ENCODE measurements at regions not wholly inside any gene's neighbourhood (a gene's known extent, or its start where the extent isn't known, plus 50 kb on each side); places are given as distances from the start of the nearest gene placed in this dataset.
A peak's percentile ranks its signal among the peaks of the same experiment; 100 is the strongest.

DNA sequence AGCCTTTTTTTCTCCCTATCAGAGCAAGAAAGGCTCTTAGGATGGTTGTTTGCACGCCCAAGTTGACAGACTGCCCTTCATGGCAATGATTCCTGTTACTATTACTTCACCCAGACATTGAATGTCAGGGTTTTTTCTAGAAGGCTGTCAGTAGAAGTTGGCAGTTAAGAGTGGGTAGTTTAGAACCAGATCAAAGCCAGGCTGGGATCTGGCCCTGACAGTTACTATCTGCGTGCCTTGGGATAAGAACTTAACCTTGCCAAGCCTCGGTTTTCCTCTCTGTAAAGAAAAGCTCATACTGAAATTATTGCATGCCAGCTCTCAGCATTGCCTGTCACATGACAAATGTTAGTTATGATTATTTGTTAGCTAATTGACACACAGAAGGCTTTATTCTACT, 58.7 kb upstream of the PPP2R5A start:
- H3K79me2 ChIP-seq (ENCODE audit: low read length) = no peaks in the 10 kb centered on the region
- CTCF ChIA-PET = no interaction called here
- DNase-seq (no peak), ATAC-seq (no peak)
- no peak overlapping the region for H3K4me3 ChIP-seq (ENCODE audit: low read length)
- TF ChIP-seq CTCF (conservative IDR thresholded peaks at IDR 0.05; ENCODE audit: low read depth, low read length) (no peak), EZH2phosphoT487 (IDR thresholded peaks at IDR 0.05; ENCODE audit: borderline replicate concordance, low read length) (no peak), EZH2 (IDR thresholded peaks at IDR 0.05; ENCODE audit: low read length, unreplicated experiment) (no peak)
- H3K36me3 ChIP-seq (ENCODE audit: low read depth, low read length) = no peaks in the 10 kb centered on the region
- H3K9ac ChIP-seq (ENCODE audit: low read length) = no peak overlapping the region
- no peaks in the 10 kb centered on the region for H3K9me3 ChIP-seq (ENCODE audit: low read length)
- no peaks in the 10 kb centered on the region for H3F3A ChIP-seq (ENCODE audit: low read length, unreplicated experiment)
- H3K27ac ChIP-seq (ENCODE audit: low read length) = no peak overlapping the region
- POLR2A ChIA-PET (ENCODE audit: unreplicated experiment) = no interaction called here
- H3K4me1 ChIP-seq (ENCODE audit: insufficient read depth, low read length) = no peaks in the 10 kb centered on the region
- BruUV-seq (replicated peaks) = no TSS peak
- intact Hi-C loops (cut with micrococcal nuclease) = loop anchor here (5.0 kb wide), 1 partner anchor 139 kb away; no protein-coding TSS in a partner anchor
- no peaks in the 10 kb centered on the region for H4K20me1 ChIP-seq (ENCODE audit: low read length)
- no peak overlapping the region for H3K4me2 ChIP-seq (ENCODE audit: low read length)
- H3K27me3 ChIP-seq (ENCODE audit: low read length) = peaks cover 9% of the 10 kb centered on the region; the same call in 1 of the 2 replicates
- H2AFZ ChIP-seq (ENCODE audit: low read length) = no peak overlapping the region; the same call in 1 of the 2 replicates
- no peaks in the 10 kb centered on the region for H3K9me2 ChIP-seq (replicated peaks; ENCODE audit: low read length)

DNA sequence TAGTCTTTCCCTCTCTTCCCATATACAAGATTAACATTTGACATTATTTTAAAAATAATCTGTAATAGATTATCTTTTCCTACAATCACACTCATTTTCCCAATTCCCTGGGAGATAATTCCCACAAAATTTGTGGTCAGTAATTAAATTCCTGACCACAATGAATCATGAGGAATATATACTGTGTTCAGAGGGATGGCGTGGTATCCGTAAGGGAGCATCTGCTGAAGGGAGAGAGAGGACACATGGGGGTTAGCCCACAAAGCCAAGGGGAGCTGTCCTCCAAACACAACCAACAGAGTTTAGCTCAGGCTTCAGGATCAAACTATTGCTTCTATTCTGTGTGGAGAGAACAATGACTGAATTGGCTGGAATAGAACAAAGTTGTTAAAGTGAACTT, 57.1 kb upstream of the PPP2R5A start:
- Histone ChIP-seq H3K4me1 (ENCODE audit: insufficient read depth, low read length) (no peaks in the 10 kb centered on the region), H3F3A (ENCODE audit: low read length, unreplicated experiment) (no peaks in the 10 kb centered on the region), H3K9me3 (ENCODE audit: low read length) (no peaks in the 10 kb centered on the region), H3K79me2 (ENCODE audit: low read length) (no peaks in the 10 kb centered on the region), H2AFZ (ENCODE audit: low read length) (no peak overlapping the region), H3K9ac (ENCODE audit: low read length) (no peak overlapping the region), H3K9me2 (replicated peaks; ENCODE audit: low read length) (no peaks in the 10 kb centered on the region), H3K4me2 (ENCODE audit: low read length) (no peak overlapping the region), H3K27me3 (ENCODE audit: low read length) (peaks cover 9% of the 10 kb centered on the region; the same call in 1 of the 2 replicates), H3K4me3 (ENCODE audit: low read length) (no peak overlapping the region), H3K27ac (ENCODE audit: low read length) (no peak overlapping the region), H4K20me1 (ENCODE audit: low read length) (no peaks in the 10 kb centered on the region), H3K36me3 (ENCODE audit: low read depth, low read length) (no peaks in the 10 kb centered on the region)
- ATAC-seq (no peak), DNase-seq (no peak)
- intact Hi-C loops (cut with micrococcal nuclease) = loop anchor here (2.0 to 5.0 kb wide), 2 partner anchors 141 to 157 kb away; no protein-coding TSS in a partner anchor
- no peak for TF ChIP-seq EZH2phosphoT487 (IDR thresholded peaks at IDR 0.05; ENCODE audit: borderline replicate concordance, low read length)
- no peak for TF ChIP-seq EZH2 (IDR thresholded peaks at IDR 0.05; ENCODE audit: low read length, unreplicated experiment)
- no peak for TF ChIP-seq CTCF (conservative IDR thresholded peaks at IDR 0.05; ENCODE audit: low read depth, low read length)
- CTCF ChIA-PET = no interaction called here
- BruUV-seq (replicated peaks) = no TSS peak
- POLR2A ChIA-PET (ENCODE audit: unreplicated experiment) = no interaction called here

DNA sequence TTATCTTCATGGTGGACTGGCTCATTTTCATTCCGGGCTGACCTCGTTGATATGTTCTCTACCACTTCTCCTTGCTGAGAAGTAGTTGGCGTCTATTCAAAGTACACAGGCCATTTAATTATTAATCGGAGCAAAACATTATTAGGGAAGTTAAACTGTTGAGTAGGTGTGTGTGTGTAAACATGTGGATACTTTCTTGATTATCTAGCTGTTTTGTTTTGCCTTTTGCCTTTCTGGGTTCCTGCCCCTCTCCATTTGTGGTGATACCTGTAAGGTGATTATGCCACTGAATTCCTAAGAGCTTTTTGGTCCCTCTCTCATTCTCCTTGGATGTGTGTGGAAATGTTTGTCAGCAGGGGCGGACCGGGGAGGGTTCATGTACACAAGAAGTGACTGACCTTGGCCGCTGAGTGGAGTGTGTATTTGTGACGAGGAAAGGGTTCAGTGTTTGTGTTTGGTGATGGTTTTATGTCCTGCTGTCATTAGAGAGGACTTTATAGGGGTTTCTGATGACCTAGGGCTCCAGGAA, 56.6 kb upstream of the PPP2R5A start:
- TF ChIP-seq CTCF (conservative IDR thresholded peaks at IDR 0.05; ENCODE audit: low read depth, low read length) (no peak), EZH2phosphoT487 (IDR thresholded peaks at IDR 0.05; ENCODE audit: borderline replicate concordance, low read length) (no peak), EZH2 (IDR thresholded peaks at IDR 0.05; ENCODE audit: low read length, unreplicated experiment) (no peak)
- no peaks in the 10 kb centered on the region for H4K20me1 ChIP-seq (ENCODE audit: low read length)

More for the DNA sequence above, 56.6 kb upstream of the PPP2R5A start:
- no peak overlapping the region for H3K9ac ChIP-seq (ENCODE audit: low read length)
- BruUV-seq (replicated peaks) = no TSS peak
- no peak overlapping the region for H3K27ac ChIP-seq (ENCODE audit: low read length)
- no peaks in the 10 kb centered on the region for H3K79me2 ChIP-seq (ENCODE audit: low read length)
- peak; percentile 64 for ATAC-seq
- peaks cover 9% of the 10 kb centered on the region; the same call in 1 of the 2 replicates for H3K27me3 ChIP-seq (ENCODE audit: low read length)
- DNase-seq = no peak
- no peaks in the 10 kb centered on the region for H3K9me2 ChIP-seq (replicated peaks; ENCODE audit: low read length)
- POLR2A ChIA-PET (ENCODE audit: unreplicated experiment) = no interaction called here
- intact Hi-C loops (cut with micrococcal nuclease) = loop anchor here (2.0 to 5.0 kb wide), 2 partner anchors 141 to 158 kb away; no protein-coding TSS in a partner anchor
- CTCF ChIA-PET = no interaction called here
- H2AFZ ChIP-seq (ENCODE audit: low read length) = 0 out of 2 replicates have a peak overlapping the region, but pooled peaks have one; percentile 0
- no peaks in the 10 kb centered on the region for H3K9me3 ChIP-seq (ENCODE audit: low read length)
- H3K4me3 ChIP-seq (ENCODE audit: low read length) = no peak overlapping the region
- no peak overlapping the region for H3K4me2 ChIP-seq (ENCODE audit: low read length)
- H3F3A ChIP-seq (ENCODE audit: low read length, unreplicated experiment) = no peaks in the 10 kb centered on the region
- H3K36me3 ChIP-seq (ENCODE audit: low read depth, low read length) = no peaks in the 10 kb centered on the region
- H3K4me1 ChIP-seq (ENCODE audit: insufficient read depth, low read length) = no peaks in the 10 kb centered on the region
